ENCODE measurements at regions not wholly inside any gene's neighbourhood (a gene's known extent, or its start where the extent isn't known, plus 50 kb on each side); places are given as distances from the start of the nearest gene placed in this dataset.

DNA sequence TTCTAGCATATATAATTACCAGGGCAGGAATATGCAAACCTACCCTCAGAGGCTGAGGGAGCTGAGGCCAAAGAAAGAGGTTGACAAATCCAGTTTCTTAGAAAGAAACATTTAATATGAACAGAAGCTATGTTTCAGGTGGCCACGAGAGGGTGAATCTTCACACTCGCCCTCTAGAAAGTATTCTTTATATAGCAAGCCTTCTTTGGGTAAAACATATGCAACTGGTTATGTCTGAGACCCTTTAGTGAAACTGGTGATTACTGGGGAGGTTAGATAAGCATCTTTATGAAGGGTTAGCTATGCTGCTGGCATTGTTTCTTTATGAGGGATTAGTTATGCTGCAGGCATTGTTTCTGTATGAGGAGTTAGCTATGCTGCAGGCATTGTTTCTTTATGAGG lies 50.7 kb upstream of the GOLGA6L2 start:
- Histone ChIP-seq H3F3A (replicated peaks; ENCODE audit: insufficient read depth) (no peaks in the 10 kb centered on the region), H3K9me2 (no peaks in the 10 kb centered on the region), H3K27me3 (ENCODE audit: insufficient read depth) (0 out of 2 replicates have a peak, but pooled peaks cover 3% of the 10 kb centered on the region), H3K79me2 (ENCODE audit: insufficient read depth) (no peaks in the 10 kb centered on the region), H3K4me3 (ENCODE audit: low read depth in 2 of 2, low read length in 1 of 2) (no peak overlapping the region), H3K9me3 (no peaks in the 10 kb centered on the region), H3K36me3 (replicated peaks in 1 of 2; ENCODE audit: control insufficient read depth in 1 of 2, insufficient read depth in 2 of 2, low read length in 1 of 2) (no peaks in the 10 kb centered on the region), H3K4me1 (ENCODE audit: control insufficient read depth in 1 of 2, insufficient read depth in 2 of 2, low read depth in 1 of 2, low read length in 1 of 2) (no peaks in the 10 kb centered on the region), H2AFZ (ENCODE audit: low read depth) (no peak overlapping the region), H3K9ac (no peak overlapping the region), H4K20me1 (ENCODE audit: insufficient read depth) (no peaks in the 10 kb centered on the region), H3K27ac (ENCODE audit: low read depth in 2 of 2, low read length in 1 of 2) (no peak overlapping the region), H3K4me2 (no peak overlapping the region)
- DNase-seq = peak; percentile 20
- ChIA-PET CTCF (interaction anchor here (0.8 to 2.8 kb wide), 20 partner anchors 9 to 380 kb away, joined by 3 to 21 read pairs (median 4); no protein-coding TSS in a partner anchor), POLR2A (no interaction called here)
- 0% methylated on average over 2 of the region's 2 CpGs for WGBS (ENCODE audit: low lambda C conversion rate)
- no peak for TF ChIP-seq RXRA (IDR thresholded peaks at IDR 0.05; ENCODE audit: borderline replicate concordance, low read depth)
- TF ChIP-seq JUND (IDR thresholded peaks at IDR 0.05) = no peak
- TF ChIP-seq, protein P1, sequence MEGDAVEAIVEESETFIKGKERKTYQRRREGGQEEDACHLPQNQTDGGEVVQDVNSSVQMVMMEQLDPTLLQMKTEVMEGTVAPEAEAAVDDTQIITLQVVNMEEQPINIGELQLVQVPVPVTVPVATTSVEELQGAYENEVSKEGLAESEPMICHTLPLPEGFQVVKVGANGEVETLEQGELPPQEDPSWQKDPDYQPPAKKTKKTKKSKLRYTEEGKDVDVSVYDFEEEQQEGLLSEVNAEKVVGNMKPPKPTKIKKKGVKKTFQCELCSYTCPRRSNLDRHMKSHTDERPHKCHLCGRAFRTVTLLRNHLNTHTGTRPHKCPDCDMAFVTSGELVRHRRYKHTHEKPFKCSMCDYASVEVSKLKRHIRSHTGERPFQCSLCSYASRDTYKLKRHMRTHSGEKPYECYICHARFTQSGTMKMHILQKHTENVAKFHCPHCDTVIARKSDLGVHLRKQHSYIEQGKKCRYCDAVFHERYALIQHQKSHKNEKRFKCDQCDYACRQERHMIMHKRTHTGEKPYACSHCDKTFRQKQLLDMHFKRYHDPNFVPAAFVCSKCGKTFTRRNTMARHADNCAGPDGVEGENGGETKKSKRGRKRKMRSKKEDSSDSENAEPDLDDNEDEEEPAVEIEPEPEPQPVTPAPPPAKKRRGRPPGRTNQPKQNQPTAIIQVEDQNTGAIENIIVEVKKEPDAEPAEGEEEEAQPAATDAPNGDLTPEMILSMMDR (IDR thresholded peaks at IDR 0.05) = peak; percentile 54
- peak; percentile 49 for TF ChIP-seq RAD21 (IDR thresholded peaks at IDR 0.05; ENCODE audit: low read length)
- TF ChIP-seq RFX5 (IDR thresholded peaks at IDR 0.05; ENCODE audit: low read length) = no peak
- no peak for TF ChIP-seq EZH2phosphoT487 (IDR thresholded peaks at IDR 0.05; ENCODE audit: borderline replicate concordance, low read depth)
- no peak for TF ChIP-seq GATA2 (CRISPR knock-in tag; IDR thresholded peaks at IDR 0.05)
- TF ChIP-seq POLR2AphosphoS5 (IDR thresholded peaks at IDR 0.05; ENCODE audit: low read depth, low read length) = no peak
- no peak; the same call in 1 of the 2 replicates for TF ChIP-seq SMC3 (IDR thresholded peaks at IDR 0.05; ENCODE audit: low read depth, low read length)
- TF ChIP-seq NFIC (IDR thresholded peaks at IDR 0.05; ENCODE audit: borderline replicate concordance) = no peak

All from SK-N-SH (cell line).